HepG2 (cell line): ENCODE measurements at regions not wholly inside any gene's neighbourhood (a gene's known extent, or its start where the extent isn't known, plus 50 kb on each side); places are given as distances from the start of the nearest gene placed in this dataset.

Source experiments
- HMGXB4 ChIP-seq, 2 experiments: sonication (generic) in 1 of 2; formaldehyde crosslinking in 1 of 2; IDR thresholded peaks; 2 replicates each; pipeline versions ENCODE4 v1.4.0 to v1.6.1; 2018 to 2020; ENCODE audit warnings: missing genetic modification reagents in 2 of 2, borderline replicate concordance in 1 of 2, low read depth in 1 of 2, mild to moderate bottlenecking in 1 of 2, missing biosample characterization in 1 of 2
- POLR2A ChIP-seq, 2 experiments: IDR thresholded peaks; 2 replicates each; pipeline ENCODE4 v1.6.1; 2011; ENCODE audit warnings: low read depth in 2 of 2, low read length in 2 of 2, mild to moderate bottlenecking in 1 of 2, moderate library complexity in 1 of 2; ENCODE audit not compliant: insufficient read depth in 1 of 2
- POLR2AphosphoS5 ChIP-seq: IDR thresholded peaks from 2 replicates; pipeline ENCODE4 v1.6.1; 2012; ENCODE audit warnings: low read depth, low read length
- ZNF776 ChIP-seq: sonication (generic); formaldehyde crosslinking; IDR thresholded peaks from 2 replicates; pipeline ENCODE4 v1.4.0; 2020; ENCODE audit warnings: mild to moderate bottlenecking, missing genetic modification reagents
- TF ChIP-seq, protein P1 (sequence below): sonication (generic); formaldehyde crosslinking; IDR thresholded peaks from 2 replicates; pipeline ENCODE4 v1.5.0; 2020; ENCODE audit warnings: mild to moderate bottlenecking, missing genetic modification reagents, moderate library complexity
- TF ChIP-seq, protein P2 (sequence below): IDR thresholded peaks from 2 replicates; pipeline ENCODE4 v1.6.1; 2016
- TF ChIP-seq, protein P3 (sequence below): sonication (generic); formaldehyde crosslinking; IDR thresholded peaks from 2 replicates; pipeline ENCODE4 v1.4.0; 2020; ENCODE audit warnings: missing genetic modification reagents

GRCh38 chr2:47299555-47299954 is 69.6 kb upstream of the EPCAM start:
- TF ChIP-seq POLR2A (IDR thresholded peaks at IDR 0.05; ENCODE audit: insufficient read depth in 1 of 2, low read depth in 2 of 2, low read length in 2 of 2) (no peak), ZNF776 (CRISPR knock-in tag) (no peak), POLR2AphosphoS5 (no peak), HMGXB4 (CRISPR knock-in tag; IDR thresholded peaks at IDR 0.05; ENCODE audit: borderline replicate concordance in 1 of 2, low read depth in 1 of 2) (no peak)
- TF ChIP-seq, protein P1, sequence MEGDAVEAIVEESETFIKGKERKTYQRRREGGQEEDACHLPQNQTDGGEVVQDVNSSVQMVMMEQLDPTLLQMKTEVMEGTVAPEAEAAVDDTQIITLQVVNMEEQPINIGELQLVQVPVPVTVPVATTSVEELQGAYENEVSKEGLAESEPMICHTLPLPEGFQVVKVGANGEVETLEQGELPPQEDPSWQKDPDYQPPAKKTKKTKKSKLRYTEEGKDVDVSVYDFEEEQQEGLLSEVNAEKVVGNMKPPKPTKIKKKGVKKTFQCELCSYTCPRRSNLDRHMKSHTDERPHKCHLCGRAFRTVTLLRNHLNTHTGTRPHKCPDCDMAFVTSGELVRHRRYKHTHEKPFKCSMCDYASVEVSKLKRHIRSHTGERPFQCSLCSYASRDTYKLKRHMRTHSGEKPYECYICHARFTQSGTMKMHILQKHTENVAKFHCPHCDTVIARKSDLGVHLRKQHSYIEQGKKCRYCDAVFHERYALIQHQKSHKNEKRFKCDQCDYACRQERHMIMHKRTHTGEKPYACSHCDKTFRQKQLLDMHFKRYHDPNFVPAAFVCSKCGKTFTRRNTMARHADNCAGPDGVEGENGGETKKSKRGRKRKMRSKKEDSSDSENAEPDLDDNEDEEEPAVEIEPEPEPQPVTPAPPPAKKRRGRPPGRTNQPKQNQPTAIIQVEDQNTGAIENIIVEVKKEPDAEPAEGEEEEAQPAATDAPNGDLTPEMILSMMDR (CRISPR knock-in tag) = no peak
- TF ChIP-seq, protein P2, sequence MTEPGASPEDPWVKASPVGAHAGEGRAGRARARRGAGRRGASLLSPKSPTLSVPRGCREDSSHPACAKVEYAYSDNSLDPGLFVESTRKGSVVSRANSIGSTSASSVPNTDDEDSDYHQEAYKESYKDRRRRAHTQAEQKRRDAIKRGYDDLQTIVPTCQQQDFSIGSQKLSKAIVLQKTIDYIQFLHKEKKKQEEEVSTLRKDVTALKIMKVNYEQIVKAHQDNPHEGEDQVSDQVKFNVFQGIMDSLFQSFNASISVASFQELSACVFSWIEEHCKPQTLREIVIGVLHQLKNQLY (CRISPR knock-in tag) = no peak
- TF ChIP-seq, protein P3, sequence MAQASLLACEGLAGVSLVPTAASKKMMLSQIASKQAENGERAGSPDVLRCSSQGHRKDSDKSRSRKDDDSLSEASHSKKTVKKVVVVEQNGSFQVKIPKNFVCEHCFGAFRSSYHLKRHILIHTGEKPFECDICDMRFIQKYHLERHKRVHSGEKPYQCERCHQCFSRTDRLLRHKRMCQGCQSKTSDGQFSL = no peak
